ENCODE measurements at regions not wholly inside any gene's neighbourhood (a gene's known extent, or its start where the extent isn't known, plus 50 kb on each side); places are given as distances from the start of the nearest gene placed in this dataset.

- no peak for TF ChIP-seq CTCF (IDR thresholded peaks at IDR 0.05)
- TF ChIP-seq POLR2A (IDR thresholded peaks at IDR 0.05) = no peak
- no peak for TF ChIP-seq POLR2AphosphoS5 (IDR thresholded peaks at IDR 0.05)
These were observed 57.0 kb upstream of the CARMIL1 start for GRCh38 chr6:25222006-25222678.
